RWPE2 (cell line): ENCODE measurements at regions not wholly inside any gene's neighbourhood (a gene's known extent, or its start where the extent isn't known, plus 50 kb on each side); places are given as distances from the start of the nearest gene placed in this dataset.
"Not testable (repeated sequence)": the region's sequence is repeated elsewhere in the genome, so short reads cannot be mapped to it uniquely, and the experiment has no call there.

Source experiments
- ATAC-seq: fragments of 200-7000 bp; cut with Tn5 transposase; 3 replicates; pipeline ENCODE4 v1.9.1; 2021; ENCODE audit warnings: low read depth
- DNase-seq: peaks from one replicate; pipeline ENCODE4 v3.0.0-alpha.2; 2020; ENCODE audit warnings: low spot score
- H3K27ac ChIP-seq: fragments of 450-650 bp; 2 replicates; pipeline ENCODE4 v1.5.1; 2017; ENCODE audit warnings: mild to moderate bottlenecking; ENCODE audit not compliant: poor library complexity, severe bottlenecking
- H3K27me3 ChIP-seq: fragments of 250-450 bp; sonication (Bioruptor Pico); 2 replicates; pipeline ENCODE4 v1.5.1; 2021; ENCODE audit warnings: mild to moderate bottlenecking, moderate library complexity; ENCODE audit not compliant: insufficient read depth, poor library complexity, severe bottlenecking
- H3K36me3 ChIP-seq: fragments of 250-450 bp; sonication (Bioruptor Pico); 2 replicates; pipeline ENCODE4 v1.5.1; 2020; ENCODE audit warnings: low read depth, mild to moderate bottlenecking, moderate library complexity
- H3K4me1 ChIP-seq: fragments of 250-450 bp; sonication (Bioruptor Pico); 2 replicates; pipeline ENCODE4 v1.5.1; 2021; ENCODE audit warnings: mild to moderate bottlenecking, moderate library complexity; ENCODE audit not compliant: insufficient read depth, poor library complexity, severe bottlenecking
- H3K4me3 ChIP-seq: fragments of 250-450 bp; sonication (Bioruptor Pico); 2 replicates; pipeline ENCODE4 v1.5.1; 2021; ENCODE audit warnings: mild to moderate bottlenecking, moderate library complexity; ENCODE audit not compliant: severe bottlenecking
- H3K9me3 ChIP-seq: fragments of 250-450 bp; sonication (Bioruptor Pico); 2 replicates; pipeline ENCODE4 v1.5.1; 2021; ENCODE audit warnings: mild to moderate bottlenecking, moderate library complexity; ENCODE audit not compliant: severe bottlenecking
- TF ChIP-seq, protein P1 (sequence below): fragments of 450-650 bp; IDR thresholded peaks from one replicate; pipeline ENCODE4 v1.5.1; 2017; ENCODE audit warnings: mild to moderate bottlenecking, moderate library complexity; ENCODE audit not compliant: poor library complexity, severe bottlenecking

- TF ChIP-seq, protein P1, sequence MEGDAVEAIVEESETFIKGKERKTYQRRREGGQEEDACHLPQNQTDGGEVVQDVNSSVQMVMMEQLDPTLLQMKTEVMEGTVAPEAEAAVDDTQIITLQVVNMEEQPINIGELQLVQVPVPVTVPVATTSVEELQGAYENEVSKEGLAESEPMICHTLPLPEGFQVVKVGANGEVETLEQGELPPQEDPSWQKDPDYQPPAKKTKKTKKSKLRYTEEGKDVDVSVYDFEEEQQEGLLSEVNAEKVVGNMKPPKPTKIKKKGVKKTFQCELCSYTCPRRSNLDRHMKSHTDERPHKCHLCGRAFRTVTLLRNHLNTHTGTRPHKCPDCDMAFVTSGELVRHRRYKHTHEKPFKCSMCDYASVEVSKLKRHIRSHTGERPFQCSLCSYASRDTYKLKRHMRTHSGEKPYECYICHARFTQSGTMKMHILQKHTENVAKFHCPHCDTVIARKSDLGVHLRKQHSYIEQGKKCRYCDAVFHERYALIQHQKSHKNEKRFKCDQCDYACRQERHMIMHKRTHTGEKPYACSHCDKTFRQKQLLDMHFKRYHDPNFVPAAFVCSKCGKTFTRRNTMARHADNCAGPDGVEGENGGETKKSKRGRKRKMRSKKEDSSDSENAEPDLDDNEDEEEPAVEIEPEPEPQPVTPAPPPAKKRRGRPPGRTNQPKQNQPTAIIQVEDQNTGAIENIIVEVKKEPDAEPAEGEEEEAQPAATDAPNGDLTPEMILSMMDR = no peak
- DNase-seq = no peak
These were observed 117.4 kb downstream of the ZNF365 start for GRCh38 chr10:62491597-62491996.

GRCh38 chr10:62492012-62492869, 118.1 kb downstream of the ZNF365 start:
- H3K36me3 ChIP-seq = no peaks in the 10 kb centered on the region
- TF ChIP-seq, protein P1 = peak; percentile 78
- no peak overlapping the region for H3K27ac ChIP-seq
- H3K9me3 ChIP-seq = no peaks in the 10 kb centered on the region
- no peaks in the 10 kb centered on the region for H3K4me1 ChIP-seq
- H3K27me3 ChIP-seq = no peaks in the 10 kb centered on the region
- DNase-seq = no peak
- peak; percentile 61; the same call in 2 of the 3 replicates for ATAC-seq
- no peak overlapping the region for H3K4me3 ChIP-seq

More at GRCh38 chr10:62491597-62491996, 117.4 kb downstream of the ZNF365 start:
- no peaks in the 10 kb centered on the region for H3K4me1 ChIP-seq
- peak; percentile 58; the same call in 2 of the 3 replicates for ATAC-seq
- no peaks in the 10 kb centered on the region for H3K36me3 ChIP-seq
- no peak overlapping the region for H3K4me3 ChIP-seq
- no peaks in the 10 kb centered on the region for H3K27me3 ChIP-seq
- H3K27ac ChIP-seq = no peak overlapping the region
- H3K9me3 ChIP-seq = no peaks in the 10 kb centered on the region

GRCh38 chr10:62492870-62493180, 118.7 kb downstream of the ZNF365 start:
- Histone ChIP-seq H3K4me3 (no peak overlapping the region), H3K27me3 (no peaks in the 10 kb centered on the region), H3K27ac (no peak overlapping the region), H3K36me3 (no peaks in the 10 kb centered on the region), H3K9me3 (no peaks in the 10 kb centered on the region), H3K4me1 (no peaks in the 10 kb centered on the region)
- TF ChIP-seq, protein P1 = no peak
- ATAC-seq = no peak
- DNase-seq = no peak

DNA sequence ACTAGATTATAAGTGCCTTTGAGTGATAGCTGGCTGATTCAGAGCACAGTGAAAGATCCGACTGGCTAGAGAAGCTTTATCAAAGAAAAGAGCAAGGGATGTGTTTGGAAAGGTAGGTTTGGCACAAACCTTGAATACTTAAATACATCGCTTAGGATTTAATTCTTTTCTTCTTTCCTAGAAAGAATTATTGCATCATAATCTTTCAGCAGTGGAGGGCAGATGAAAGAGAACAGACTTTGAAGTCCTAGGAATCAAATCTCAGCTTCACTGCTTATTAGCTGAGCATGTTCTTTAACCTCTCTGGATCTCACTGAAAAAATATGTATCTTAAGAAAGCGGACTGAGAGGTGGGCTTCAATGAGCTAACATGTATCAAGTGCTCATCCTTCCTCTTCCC, 122.8 kb downstream of the ZNF365 start:
- Histone ChIP-seq H3K9me3 (no peaks in the 10 kb centered on the region), H3K27ac (no peak overlapping the region), H3K27me3 (no peaks in the 10 kb centered on the region), H3K36me3 (no peaks in the 10 kb centered on the region), H3K4me3 (no peak overlapping the region), H3K4me1 (no peaks in the 10 kb centered on the region)
- TF ChIP-seq, protein P1 = no peak
- ATAC-seq (no peak), DNase-seq (no peak)

DNA sequence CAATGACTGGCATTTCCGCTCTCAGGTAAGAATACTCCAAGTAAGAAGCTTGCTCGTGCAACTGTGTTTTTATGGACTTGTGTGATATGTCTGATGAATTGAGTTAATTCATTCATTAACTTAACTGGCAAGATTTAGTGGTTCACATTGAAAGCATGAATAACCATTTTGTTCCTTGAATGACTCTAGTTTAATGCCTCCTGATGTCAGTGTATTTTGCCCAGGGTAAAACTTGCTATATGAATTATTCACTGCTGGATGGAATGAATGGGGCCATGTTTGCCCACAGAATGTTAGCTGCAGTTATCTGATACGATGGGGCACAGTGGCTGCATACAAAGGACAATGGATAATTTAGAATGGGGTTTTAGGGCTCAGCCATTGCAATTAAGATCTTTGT, 124.1 kb downstream of the ZNF365 start:
- DNase-seq = no peak
- ATAC-seq = no peak
- Histone ChIP-seq H3K4me3 (no peak overlapping the region), H3K9me3 (no peaks in the 10 kb centered on the region), H3K27ac (no peak overlapping the region), H3K36me3 (no peaks in the 10 kb centered on the region), H3K4me1 (no peaks in the 10 kb centered on the region), H3K27me3 (no peaks in the 10 kb centered on the region)
- TF ChIP-seq, protein P1 = no peak

GRCh38 chr10:62500116-62500515, 125.9 kb downstream of the ZNF365 start:
- H3K9me3 ChIP-seq, DNase-seq, H3K27me3 ChIP-seq, H3K27ac ChIP-seq, H3K4me3 ChIP-seq, H3K36me3 ChIP-seq, ATAC-seq, H3K4me1 ChIP-seq: not testable (repeated sequence)
